Nephron progenitor cell (in vitro differentiated cells): ENCODE measurements at regions not wholly inside any gene's neighbourhood (a gene's known extent, or its start where the extent isn't known, plus 50 kb on each side); places are given as distances from the start of the nearest gene placed in this dataset.
"Not testable (repeated sequence)": the region's sequence is repeated elsewhere in the genome, so short reads cannot be mapped to it uniquely, and the experiment has no call there.

Source experiments
- DNase-seq: peaks from one replicate; pipeline ENCODE4 v3.0.0; 2021
- H3K27ac Mint-ChIP-seq: 2 replicates; pipeline ENCODE4 v1.8.0; 2021; ENCODE audit warnings: mild to moderate bottlenecking, moderate library complexity, mixed read lengths
- H3K27me3 Mint-ChIP-seq: 2 replicates; pipeline ENCODE4 v1.8.0; 2021; ENCODE audit warnings: mild to moderate bottlenecking, low read depth, mixed read lengths; ENCODE audit not compliant: poor library complexity
- H3K36me3 Mint-ChIP-seq: 2 replicates; pipeline ENCODE4 v1.8.0; 2021; ENCODE audit warnings: low read depth, mixed read lengths
- H3K4me1 Mint-ChIP-seq: 2 replicates; pipeline ENCODE4 v1.8.0; 2021; ENCODE audit warnings: mixed read lengths
- H3K4me3 Mint-ChIP-seq: 2 replicates; pipeline ENCODE4 v1.8.0; 2021; ENCODE audit warnings: mild to moderate bottlenecking, moderate library complexity, mixed read lengths
- H3K9me3 Mint-ChIP-seq: 2 replicates; pipeline ENCODE4 v1.8.0; 2021; ENCODE audit warnings: mild to moderate bottlenecking, moderate library complexity, mixed read lengths
- TF ChIP-seq, protein P1 (sequence below): fragments of 200-600 bp; sonication (generic); IDR thresholded peaks from 2 replicates; pipeline ENCODE4 v1.5.0; 2021; ENCODE audit warnings: antibody characterized with exemption

DNA sequence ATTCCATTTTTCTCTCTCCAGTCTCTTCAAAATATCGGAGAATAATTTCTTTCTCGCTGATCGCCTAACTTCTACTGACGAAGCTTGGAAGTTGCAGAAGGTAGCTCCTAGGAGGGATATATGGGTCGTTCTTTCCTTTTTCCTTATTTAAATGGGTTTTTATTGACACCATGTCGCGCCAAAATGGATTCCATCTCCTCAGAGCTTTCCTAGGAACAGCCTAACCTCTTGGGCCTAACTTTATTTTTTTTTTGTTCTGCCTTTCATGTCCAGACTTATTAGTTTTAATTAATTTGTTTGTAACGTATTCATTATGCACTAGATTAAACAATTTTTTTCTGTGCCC lies 92.0 kb upstream of the XIST start:
- DNase-seq = no peak
- peaks cover 17% of the 10 kb centered on the region for H3K4me1 Mint-ChIP-seq
- H3K27me3 Mint-ChIP-seq = no peaks in the 10 kb centered on the region
- peak overlapping the region; percentile 99 for H3K27ac Mint-ChIP-seq
- H3K9me3 Mint-ChIP-seq = peaks cover 43% of the 10 kb centered on the region
- H3K4me3 Mint-ChIP-seq = peak overlapping the region; percentile 89
- TF ChIP-seq, protein P1, sequence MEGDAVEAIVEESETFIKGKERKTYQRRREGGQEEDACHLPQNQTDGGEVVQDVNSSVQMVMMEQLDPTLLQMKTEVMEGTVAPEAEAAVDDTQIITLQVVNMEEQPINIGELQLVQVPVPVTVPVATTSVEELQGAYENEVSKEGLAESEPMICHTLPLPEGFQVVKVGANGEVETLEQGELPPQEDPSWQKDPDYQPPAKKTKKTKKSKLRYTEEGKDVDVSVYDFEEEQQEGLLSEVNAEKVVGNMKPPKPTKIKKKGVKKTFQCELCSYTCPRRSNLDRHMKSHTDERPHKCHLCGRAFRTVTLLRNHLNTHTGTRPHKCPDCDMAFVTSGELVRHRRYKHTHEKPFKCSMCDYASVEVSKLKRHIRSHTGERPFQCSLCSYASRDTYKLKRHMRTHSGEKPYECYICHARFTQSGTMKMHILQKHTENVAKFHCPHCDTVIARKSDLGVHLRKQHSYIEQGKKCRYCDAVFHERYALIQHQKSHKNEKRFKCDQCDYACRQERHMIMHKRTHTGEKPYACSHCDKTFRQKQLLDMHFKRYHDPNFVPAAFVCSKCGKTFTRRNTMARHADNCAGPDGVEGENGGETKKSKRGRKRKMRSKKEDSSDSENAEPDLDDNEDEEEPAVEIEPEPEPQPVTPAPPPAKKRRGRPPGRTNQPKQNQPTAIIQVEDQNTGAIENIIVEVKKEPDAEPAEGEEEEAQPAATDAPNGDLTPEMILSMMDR = no peak
- H3K36me3 Mint-ChIP-seq = peaks cover 50% of the 10 kb centered on the region

DNA sequence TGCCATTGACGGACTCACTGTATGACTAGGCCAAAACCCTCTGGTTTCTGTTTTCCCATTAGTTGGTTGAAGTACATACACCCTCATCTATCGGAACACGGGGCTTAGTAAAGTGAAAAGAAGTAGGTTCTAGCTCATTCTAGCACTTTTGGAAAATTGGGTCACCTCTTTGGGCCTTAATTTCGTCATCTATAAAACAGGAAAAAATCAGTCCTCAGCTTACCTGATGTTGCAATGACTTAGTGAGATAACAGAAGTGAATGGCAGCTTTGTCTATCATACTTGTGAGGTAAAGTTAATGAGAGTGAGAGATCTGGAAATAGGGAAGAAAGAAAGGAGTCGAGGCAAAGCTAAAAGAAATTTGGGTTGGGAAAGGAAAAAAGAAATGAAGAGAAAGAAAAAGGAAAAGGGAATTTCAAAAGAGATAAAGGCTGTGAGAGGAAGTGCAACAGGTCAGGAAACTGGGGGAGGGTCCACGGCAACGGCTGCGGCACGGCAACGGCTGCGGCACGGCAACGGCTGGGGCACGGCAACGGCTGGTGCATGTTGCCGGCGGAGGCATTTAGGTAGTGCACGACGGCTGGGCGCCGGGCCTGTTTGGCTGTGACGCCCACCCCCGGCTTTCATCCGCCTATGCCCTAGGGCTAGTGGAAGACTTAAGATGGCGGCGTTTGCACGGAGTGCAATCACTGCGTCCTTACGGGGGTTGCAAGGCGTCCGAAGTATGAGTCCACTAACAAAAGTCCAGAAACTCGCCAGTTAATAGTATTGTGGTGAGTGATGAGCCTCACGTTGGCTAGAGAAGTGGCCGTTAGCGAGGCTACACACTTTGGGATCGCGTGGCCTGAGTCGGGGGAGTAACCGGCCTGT lies 91.4 kb upstream of the XIST start:
- Mint-ChIP-seq H3K9me3 (peaks cover 37% of the 10 kb centered on the region), H3K27ac (peak overlapping the region; percentile 99), H3K4me1 (peaks cover 17% of the 10 kb centered on the region), H3K27me3 (no peaks in the 10 kb centered on the region), H3K4me3 (peak overlapping the region; percentile 89), H3K36me3 (peaks cover 44% of the 10 kb centered on the region)
- TF ChIP-seq, protein P1 = no peak
- DNase-seq = peak; percentile 90

DNA sequence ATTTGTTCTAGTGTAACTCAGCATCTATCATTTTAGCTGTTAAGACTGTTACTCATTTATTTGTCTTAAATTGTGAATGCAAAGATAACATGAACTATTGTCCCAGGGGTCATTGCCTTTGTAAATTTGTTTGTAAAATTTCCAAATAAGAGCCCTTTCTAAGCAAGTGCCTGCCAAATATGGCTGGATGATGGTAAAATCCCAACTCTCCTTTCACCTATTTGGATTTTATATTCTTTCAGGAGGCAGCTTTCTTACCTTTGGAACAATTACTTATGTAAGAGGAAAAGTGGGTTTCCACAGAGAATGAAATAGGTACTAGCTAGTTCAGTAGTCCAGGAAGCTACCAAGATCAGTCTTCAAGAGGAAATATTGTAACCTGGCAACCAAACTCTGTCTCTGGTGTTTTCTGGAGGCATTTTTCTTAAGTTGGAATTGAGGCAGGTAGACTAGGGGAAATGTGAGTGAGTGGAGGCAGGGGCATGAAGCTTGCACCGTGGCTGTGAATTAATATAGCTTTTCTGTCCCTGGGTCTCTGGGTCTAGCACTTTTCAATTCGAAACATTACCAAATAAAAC lies 88.5 kb upstream of the XIST start:
- Mint-ChIP-seq H3K4me1 (peaks cover 12% of the 10 kb centered on the region), H3K27me3 (no peaks in the 10 kb centered on the region), H3K4me3 (no peak overlapping the region), H3K36me3 (peaks cover 15% of the 10 kb centered on the region), H3K9me3 (peaks cover 10% of the 10 kb centered on the region), H3K27ac (peak overlapping the region; percentile 57)
- no peak for DNase-seq
- TF ChIP-seq, protein P1 = no peak

DNA sequence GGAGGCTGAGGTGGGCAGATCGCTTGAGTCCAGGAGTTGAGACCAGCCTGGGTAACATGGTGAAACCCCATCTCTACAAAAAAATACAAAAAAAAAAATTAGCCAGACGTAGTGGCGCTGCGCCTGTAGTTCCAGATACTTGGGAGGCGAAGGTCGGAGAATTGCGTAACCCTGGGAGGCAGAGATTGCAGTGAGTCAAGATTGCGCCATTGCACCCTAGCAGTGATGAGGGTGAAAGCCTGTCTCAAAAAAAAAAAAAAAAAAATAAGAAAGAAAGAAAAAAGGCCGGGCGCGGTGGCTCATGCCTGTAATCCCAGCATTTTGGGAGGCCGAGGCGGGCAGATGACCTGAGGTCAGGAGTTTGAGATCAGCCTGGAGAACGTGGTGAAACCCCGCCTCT lies 85.3 kb upstream of the XIST start:
- not testable (repeated sequence) for DNase-seq, H3K27me3 Mint-ChIP-seq, H3K36me3 Mint-ChIP-seq, H3K27ac Mint-ChIP-seq, H3K4me1 Mint-ChIP-seq, H3K4me3 Mint-ChIP-seq, H3K9me3 Mint-ChIP-seq

DNA sequence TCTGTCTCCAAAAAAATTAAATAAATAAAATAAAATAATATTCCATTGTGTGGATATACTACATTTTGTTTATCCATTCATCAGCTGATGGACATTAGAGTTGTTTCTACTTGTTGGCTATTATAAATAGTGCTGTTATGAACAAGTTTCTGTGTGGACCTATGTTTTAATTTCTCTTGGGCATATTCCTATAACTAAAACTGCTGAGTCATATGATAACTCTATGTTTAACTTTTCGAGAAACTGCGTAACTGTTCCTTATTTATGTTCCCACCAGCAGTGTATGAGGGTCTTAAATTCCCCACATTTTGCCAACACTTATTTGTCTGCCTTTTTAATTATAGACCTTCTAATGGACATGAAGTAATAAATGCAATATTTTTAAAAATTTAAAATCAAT lies 80.0 kb upstream of the XIST start:
- TF ChIP-seq, protein P1 = no peak
- H3K9me3 Mint-ChIP-seq = peaks cover 17% of the 10 kb centered on the region
- no peak overlapping the region for H3K27ac Mint-ChIP-seq
- H3K27me3 Mint-ChIP-seq = peaks cover 7% of the 10 kb centered on the region
- DNase-seq = no peak
- H3K4me1 Mint-ChIP-seq = no peaks in the 10 kb centered on the region
- H3K4me3 Mint-ChIP-seq = no peak overlapping the region
- H3K36me3 Mint-ChIP-seq = no peaks in the 10 kb centered on the region

DNA sequence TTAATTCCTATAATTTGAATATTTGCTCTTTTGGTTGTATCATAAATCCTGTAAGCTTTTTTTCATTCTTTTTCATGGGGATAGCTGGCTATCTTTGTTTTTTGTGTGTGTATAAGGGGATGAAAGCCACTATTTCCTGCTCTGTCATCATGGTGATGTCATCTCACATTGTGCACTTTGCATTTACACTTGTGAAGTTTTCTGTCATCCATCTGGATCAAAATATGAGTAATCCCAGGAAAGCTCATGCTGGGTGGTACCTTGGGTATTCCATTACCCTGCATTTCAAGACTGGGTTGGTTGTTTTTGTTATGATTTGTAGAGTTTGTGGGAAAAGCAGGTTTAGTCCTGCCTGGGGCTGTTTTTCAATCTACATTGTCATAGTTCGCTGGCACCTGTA lies 77.8 kb upstream of the XIST start:
- TF ChIP-seq, protein P1 = no peak
- no peak for DNase-seq
- peaks cover 17% of the 10 kb centered on the region for H3K9me3 Mint-ChIP-seq
- H3K4me3 Mint-ChIP-seq = no peak overlapping the region
- H3K27me3 Mint-ChIP-seq = peaks cover 7% of the 10 kb centered on the region
- no peaks in the 10 kb centered on the region for H3K36me3 Mint-ChIP-seq
- H3K27ac Mint-ChIP-seq = no peak overlapping the region
- H3K4me1 Mint-ChIP-seq = no peaks in the 10 kb centered on the region
